ENCODE measurements at regions not wholly inside any gene's neighbourhood (a gene's known extent, or its start where the extent isn't known, plus 50 kb on each side); places are given as distances from the start of the nearest gene placed in this dataset.
"Not testable (repeated sequence)": the region's sequence is repeated elsewhere in the genome, so short reads cannot be mapped to it uniquely, and the experiment has no call there.

- peak in 1 of 2 experiments; percentile 38 for DNase-seq
These were observed 113.1 kb upstream of the G2E3 start for GRCh38 chr14:30445852-30446251.

DNA sequence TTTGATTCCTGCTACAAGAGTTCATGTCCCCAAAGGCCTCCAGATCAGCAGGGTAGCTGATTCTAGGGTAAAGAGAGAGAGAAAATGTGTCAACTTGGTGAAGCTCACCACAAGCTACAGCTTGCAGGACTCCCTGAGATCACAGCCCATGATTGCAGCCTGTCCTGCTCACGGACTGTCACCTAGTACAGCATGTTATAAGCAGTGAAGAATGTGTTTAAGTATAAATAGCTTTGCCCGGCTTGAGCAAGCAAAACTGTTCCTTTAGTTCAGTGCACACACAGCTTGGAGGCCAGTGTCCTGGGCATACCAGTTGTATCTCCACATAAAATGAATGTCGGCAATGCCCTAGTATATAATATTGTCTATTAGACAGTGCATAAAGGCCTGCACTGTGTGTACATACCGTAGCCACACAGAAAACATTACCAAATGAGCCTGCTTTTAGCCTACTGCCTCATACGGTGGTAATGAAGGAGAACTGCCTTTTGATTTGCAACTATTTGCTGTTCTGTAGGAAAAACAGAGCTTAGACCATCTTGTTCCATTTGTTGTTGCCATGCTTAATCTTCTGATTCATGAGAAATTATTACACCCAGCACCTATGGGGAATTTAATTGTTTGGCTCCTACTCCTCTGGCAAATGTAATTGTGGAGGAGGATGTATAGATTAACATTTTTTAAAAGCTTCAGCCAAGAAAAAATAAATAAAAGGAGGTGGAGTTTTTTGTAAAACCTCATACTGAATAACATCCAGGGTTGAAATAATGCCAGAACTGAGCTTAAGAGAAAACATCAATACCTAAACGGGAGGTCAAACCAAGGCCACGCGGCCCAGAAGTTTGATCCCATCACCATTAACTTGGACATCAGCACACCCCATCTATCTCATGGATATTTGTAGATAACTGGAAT, 108.1 kb upstream of the G2E3 start:
- DNase-seq, result no peak

GRCh38 chr14:30456296-30456695, 102.7 kb upstream of the G2E3 start:
- no peak for DNase-seq

DNA sequence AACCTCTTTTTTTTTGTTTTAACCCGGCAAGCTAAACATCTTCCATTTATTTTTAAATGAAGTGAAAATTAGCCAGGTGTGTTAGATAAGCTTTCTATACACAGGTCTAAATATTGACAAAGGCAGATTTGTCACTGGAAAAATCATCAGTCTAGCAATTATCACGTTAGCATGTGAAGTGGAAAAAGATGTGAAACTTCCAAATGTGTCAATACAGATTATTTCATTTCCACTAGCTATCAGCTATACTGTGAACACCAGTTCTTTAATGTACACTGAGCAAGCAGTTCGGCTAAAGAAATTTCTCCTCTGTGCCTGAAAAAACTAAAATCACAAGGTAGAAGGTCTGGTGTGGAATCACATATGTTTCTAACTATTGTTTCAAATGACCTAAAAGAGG, 96.6 kb upstream of the G2E3 start:
- no peak for DNase-seq

DNA sequence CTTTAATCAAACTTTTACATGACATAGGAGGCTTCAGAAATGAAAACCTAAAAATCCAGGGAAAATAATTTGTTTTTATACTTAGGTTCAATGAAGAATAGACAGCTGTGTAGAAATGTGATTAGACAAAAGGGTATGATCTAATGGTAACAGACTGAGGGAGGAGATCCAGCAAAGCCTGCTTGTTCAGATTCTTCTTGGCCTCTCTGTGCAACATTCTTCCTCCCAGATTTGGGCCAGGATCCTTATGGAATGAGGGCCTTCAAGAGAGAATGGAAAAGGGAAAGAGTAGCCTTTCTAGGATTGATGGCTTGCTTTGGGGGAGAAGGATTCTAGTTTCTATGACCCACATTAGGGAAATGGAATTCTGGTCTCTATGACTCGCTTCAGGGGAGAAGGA, 94.5 kb upstream of the G2E3 start:
- DNase-seq, result no peak

DNA sequence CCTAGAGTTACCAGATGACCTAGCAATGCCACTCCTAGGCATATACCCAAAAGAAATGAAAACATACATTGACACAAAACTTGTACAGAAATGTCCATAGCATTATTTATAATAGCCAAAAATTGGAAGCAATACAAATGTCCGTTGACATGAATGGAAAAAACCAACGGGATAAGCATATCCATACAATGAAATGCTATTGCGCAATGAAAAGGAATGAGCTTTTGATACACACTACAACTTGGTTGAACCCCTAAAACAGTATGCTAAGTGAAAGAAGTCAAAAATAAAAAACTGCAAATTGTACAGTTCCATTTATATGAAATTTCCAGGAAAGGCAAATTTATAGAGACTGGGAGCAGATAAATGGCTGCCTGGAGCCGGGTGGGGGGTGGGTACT, 90.6 kb upstream of the G2E3 start:
- DNase-seq, result no peak

DNA sequence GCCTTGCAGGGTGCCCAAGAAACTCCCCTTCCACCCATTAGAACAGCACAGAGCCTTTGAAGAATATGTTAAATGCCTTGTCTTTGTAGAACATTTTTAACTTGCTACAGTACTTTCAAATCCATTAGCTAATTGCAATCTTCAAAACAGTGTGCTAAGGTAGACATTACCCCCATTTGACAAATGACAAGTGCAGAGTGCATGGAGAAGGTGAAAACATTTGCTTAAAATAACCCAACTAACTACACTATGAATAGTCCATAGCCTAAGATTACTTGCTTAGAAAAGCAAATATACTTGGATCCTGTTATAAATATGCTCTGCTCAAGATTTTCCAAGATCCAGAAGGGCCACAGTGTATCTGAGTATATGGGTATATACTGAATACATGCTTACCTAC, 87.0 kb upstream of the G2E3 start:
- DNase-seq, result no peak

DNA sequence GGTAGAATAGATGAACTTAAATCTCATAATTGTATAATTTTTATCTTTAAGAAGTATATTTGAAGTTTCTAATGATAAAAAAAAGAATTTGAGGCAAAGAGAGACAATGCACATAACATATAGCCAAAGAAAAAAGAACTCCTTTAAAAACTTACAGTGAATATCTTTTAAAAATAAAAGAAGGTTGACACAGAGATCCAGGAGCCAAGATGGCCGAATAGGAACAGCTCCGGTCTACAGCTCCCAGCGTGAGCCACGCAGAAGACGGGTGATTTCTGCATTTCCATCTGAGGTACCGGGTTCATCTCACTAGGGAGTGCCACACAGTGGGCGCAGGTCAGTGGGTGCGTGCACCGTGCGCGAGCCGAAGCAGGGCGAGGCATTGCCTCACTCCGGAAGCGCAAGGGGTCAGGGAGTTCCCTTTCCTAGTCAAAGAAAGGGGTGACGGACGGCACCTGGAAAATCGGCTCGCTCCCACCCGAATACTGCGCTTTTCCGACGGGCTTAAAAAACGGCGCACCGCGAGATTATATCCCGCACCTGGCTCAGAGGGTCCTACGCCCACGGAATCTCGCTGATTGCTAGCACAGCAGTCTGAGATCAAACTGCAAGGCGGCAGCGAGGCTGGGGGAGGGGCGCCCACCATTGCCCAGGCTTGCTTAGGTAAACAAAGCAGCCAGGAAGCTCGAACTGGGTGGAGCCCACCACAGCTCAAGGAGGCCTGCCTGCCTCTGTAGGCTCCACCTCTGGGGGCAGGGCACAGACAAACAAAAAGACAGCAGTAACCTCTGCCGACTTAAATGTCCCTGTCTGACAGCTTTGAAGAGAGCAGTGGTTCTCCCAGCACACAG, 84.9 kb upstream of the G2E3 start:
- DNase-seq, result not testable (repeated sequence)

- no peak for DNase-seq
These were observed 76.7 kb upstream of the G2E3 start for GRCh38 chr14:30482276-30482675.

DNA sequence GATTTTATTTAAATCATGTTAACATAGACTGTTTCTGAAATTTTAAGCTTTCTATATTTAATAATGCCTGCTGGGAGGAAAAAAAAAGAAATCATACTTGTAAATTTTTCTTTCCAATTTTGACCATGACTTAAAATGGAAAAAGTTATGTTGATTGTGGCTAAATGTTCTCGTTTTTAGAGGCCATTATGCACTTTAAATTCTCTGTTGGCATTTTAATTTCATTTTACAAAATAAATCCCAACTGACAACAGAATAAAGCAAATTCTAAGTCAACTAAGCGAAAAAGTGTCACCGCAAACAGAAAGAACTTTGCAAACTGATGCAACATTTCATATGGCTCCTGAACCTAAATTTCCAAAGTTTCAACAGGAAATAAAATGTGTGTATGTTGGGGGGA, 74.8 kb upstream of the G2E3 start:
- no peak for DNase-seq

GRCh38 chr14:30484976-30485375, 74.0 kb upstream of the G2E3 start:
- no peak for DNase-seq

DNA sequence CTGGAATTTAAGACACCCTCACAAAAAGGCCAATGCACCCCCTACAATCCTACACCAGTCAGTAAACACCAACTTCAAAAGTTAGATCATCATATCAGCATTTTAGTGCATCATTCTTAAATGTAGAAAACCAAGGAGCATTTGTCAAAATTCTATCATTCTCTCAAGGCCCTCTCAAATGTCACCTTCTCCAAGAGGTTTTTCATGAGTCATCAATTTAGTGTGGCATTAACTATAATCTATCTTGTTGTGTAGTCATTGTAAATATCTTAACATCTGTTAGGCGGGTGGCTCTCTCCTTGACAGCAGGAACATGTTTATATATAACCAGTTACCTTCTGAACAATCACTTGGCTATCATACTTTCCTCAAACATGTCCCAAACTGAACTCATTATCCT, 62.1 kb upstream of the G2E3 start:
- peak in 1 of 2 experiments; percentile 3 for DNase-seq

GRCh38 chr14:30499358-30499757, 59.6 kb upstream of the G2E3 start:
- no peak for DNase-seq

DNA sequence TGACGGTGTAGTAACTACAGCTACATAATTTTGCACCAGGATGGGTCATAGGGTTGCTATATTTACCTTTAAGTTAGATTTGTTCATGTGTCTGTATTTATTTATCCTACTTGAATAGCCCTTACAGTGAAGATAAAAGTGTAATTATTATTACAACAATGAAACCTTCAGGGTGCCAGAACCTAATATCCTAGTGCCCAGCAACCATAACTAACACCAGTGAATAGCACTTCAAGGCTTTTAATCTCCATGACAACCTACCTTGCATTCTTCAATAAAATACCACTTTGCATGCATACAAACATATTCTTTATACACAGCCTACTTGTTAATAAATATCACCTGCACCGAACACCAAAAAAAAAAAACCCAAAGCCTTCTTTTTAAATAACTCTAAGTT, 58.7 kb upstream of the G2E3 start:
- DNase-seq, result no peak

- no peak for DNase-seq
These were observed 51.7 kb upstream of the G2E3 start for GRCh38 chr14:30507209-30507608.
